ENCODE measurements at regions not wholly inside any gene's neighbourhood (a gene's known extent, or its start where the extent isn't known, plus 50 kb on each side); places are given as distances from the start of the nearest gene placed in this dataset.

GRCh38 chr12:13277293-13277692 is 80.8 kb downstream of the EMP1 start:
- 89 to 92% methylated on average over 4 of the region's 4 CpGs for WGBS, 2 donors
- intact Hi-C loops (cut with DNase I), result loop anchor here in 8 of 10 donors (5.0 to 10.0 kb wide), 9 partner anchors 255 to 890 kb away; no protein-coding TSS in a partner anchor
- no peak for TF ChIP-seq CTCF (IDR thresholded peaks at IDR 0.05)

GRCh38 chr12:13275241-13276085 is 78.9 kb downstream of the EMP1 start:
- DNase-seq, result no peak
- WGBS, 2 donors, result 59 to 66% methylated on average over 10 of the region's 10 CpGs
- no peak overlapping the region for H3K4me3 ChIP-seq
- no peak overlapping the region for H3K27ac ChIP-seq
- no peak for ATAC-seq
- no peak for TF ChIP-seq CTCF (IDR thresholded peaks at IDR 0.05)
- peaks cover 0 to 46% (median 12%) of the 10 kb centered on the region in 7 donors for H3K27me3 ChIP-seq
- no peaks in the 10 kb centered on the region for H3K36me3 ChIP-seq
- intact Hi-C loops (cut with DNase I), result loop anchor here in 8 of 10 donors (5.0 to 10.0 kb wide), 9 partner anchors 257 to 892 kb away; no protein-coding TSS in a partner anchor
- peaks cover 0 to 13% (median 10%) of the 10 kb centered on the region in 9 donors for H3K4me1 ChIP-seq
- H3K9me3 ChIP-seq, result no peaks in the 10 kb centered on the region

More at GRCh38 chr12:13277293-13277692, 80.8 kb downstream of the EMP1 start:
- ATAC-seq (no peak), DNase-seq (no peak)
- no peaks in the 10 kb centered on the region for H3K36me3 ChIP-seq
- H3K9me3 ChIP-seq, result no peaks in the 10 kb centered on the region
- no peak overlapping the region for H3K4me3 ChIP-seq
- H3K27ac ChIP-seq, result no peak overlapping the region
- H3K27me3 ChIP-seq, result peaks cover 0 to 46% (median 20%) of the 10 kb centered on the region in 7 donors
- peaks cover 0 to 13% (median 10%) of the 10 kb centered on the region in 9 donors for H3K4me1 ChIP-seq

GRCh38 chr12:13273850-13274249 is 77.3 kb downstream of the EMP1 start:
- Histone ChIP-seq H3K27ac (no peak overlapping the region), H3K36me3 (no peaks in the 10 kb centered on the region), H3K9me3 (no peaks in the 10 kb centered on the region), H3K4me1 (peaks cover 0 to 13% (median 10%) of the 10 kb centered on the region in 9 donors), H3K27me3 (peaks cover 0 to 46% (median 12%) of the 10 kb centered on the region in 7 donors), H3K4me3 (no peak overlapping the region)
- WGBS, 2 donors, result 54 to 59% methylated on average over 12 of the region's 12 CpGs
- DNase-seq (no peak), ATAC-seq (no peak)
- intact Hi-C loops (cut with DNase I), result loop anchor here in 5 of 10 donors (10.0 kb wide), 3 partner anchors 261 to 891 kb away; no protein-coding TSS in a partner anchor
- no peak for TF ChIP-seq CTCF (IDR thresholded peaks at IDR 0.05)

GRCh38 chr12:13273097-13273496 is 76.6 kb downstream of the EMP1 start:
- Histone ChIP-seq H3K36me3 (no peaks in the 10 kb centered on the region), H3K27me3 (peaks cover 0 to 39% (median 12%) of the 10 kb centered on the region in 7 donors), H3K4me3 (no peak overlapping the region), H3K27ac (no peak overlapping the region), H3K9me3 (no peaks in the 10 kb centered on the region), H3K4me1 (peaks cover 0 to 7% (median 3%) of the 10 kb centered on the region in 9 donors)
- WGBS, 2 donors, result 81 to 85% methylated on average over 6 of the region's 6 CpGs
- no peak for ATAC-seq
- DNase-seq, result no peak
- intact Hi-C loops (cut with DNase I), result loop anchor here in 5 of 10 donors (10.0 kb wide), 3 partner anchors 262 to 892 kb away; no protein-coding TSS in a partner anchor
- TF ChIP-seq CTCF (IDR thresholded peaks at IDR 0.05), result no peak
